GM12873 (cell line): ENCODE measurements at regions not wholly inside any gene's neighbourhood (a gene's known extent, or its start where the extent isn't known, plus 50 kb on each side); places are given as distances from the start of the nearest gene placed in this dataset.

Experiments used
- TF ChIP-seq, protein P1 (sequence below): IDR thresholded peaks from 2 replicates; pipeline ENCODE4 v1.5.1; 2012; ENCODE audit warnings: low read depth, mild to moderate bottlenecking, moderate library complexity, low read length, control low read depth; ENCODE audit not compliant: insufficient read depth; ENCODE audit errors: missing control alignments

GRCh38 chr7:49527182-49527581 lies 246.3 kb upstream of the VWC2 start:
- TF ChIP-seq, protein P1, sequence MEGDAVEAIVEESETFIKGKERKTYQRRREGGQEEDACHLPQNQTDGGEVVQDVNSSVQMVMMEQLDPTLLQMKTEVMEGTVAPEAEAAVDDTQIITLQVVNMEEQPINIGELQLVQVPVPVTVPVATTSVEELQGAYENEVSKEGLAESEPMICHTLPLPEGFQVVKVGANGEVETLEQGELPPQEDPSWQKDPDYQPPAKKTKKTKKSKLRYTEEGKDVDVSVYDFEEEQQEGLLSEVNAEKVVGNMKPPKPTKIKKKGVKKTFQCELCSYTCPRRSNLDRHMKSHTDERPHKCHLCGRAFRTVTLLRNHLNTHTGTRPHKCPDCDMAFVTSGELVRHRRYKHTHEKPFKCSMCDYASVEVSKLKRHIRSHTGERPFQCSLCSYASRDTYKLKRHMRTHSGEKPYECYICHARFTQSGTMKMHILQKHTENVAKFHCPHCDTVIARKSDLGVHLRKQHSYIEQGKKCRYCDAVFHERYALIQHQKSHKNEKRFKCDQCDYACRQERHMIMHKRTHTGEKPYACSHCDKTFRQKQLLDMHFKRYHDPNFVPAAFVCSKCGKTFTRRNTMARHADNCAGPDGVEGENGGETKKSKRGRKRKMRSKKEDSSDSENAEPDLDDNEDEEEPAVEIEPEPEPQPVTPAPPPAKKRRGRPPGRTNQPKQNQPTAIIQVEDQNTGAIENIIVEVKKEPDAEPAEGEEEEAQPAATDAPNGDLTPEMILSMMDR: no peak

DNA sequence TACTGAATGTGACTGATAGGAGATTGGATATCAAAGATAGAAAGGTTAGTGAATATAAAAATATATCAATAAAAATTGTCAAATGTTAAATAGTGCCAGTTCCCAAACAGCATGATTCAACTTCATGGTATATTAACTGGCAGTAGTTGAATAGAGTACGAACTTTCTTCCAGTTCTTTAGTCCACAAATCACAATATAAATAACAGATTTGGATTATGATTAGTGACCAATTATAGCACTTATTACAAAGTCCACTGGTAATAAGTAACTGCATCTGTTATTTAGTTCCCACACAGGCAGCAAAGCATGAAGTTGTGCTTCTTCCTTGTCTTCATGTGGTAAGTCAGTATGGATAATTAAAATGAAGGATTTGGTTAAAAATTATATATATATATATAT lies 243.0 kb upstream of the VWC2 start:
- TF ChIP-seq, protein P1: no peak

DNA sequence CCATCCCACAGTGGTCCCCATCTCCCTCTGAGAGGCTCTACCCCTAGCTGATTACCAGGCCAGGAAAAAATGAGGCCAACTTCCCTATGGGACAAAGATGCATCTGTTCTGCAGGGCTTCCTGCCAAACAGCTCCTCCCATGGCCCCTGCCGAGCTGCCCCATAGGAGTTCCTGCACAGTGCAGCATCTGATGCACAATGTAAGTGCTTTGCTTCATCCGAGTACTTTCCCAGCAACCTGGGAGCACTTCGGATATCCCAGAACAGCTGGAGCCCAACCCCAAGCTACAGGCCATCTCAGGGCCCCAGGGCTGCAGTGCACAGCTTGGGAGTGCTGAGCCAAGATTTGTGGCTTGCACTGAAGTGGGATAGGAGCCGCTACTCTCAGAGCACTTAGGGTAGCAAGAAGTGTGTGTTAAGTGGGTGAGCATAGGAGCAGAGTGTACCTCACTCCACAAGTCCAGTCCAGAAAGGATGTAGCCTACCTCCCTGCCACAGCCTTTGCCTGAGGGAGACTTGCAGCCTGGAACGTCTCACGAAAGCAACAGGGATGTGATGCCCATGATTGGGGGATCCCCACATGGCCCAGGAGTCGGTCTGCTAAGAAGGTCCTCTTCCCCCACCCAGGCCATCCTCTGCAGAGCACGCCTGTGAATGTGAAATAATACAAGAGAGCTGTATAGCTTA lies 209.6 kb upstream of the VWC2 start:
- TF ChIP-seq, protein P1: no peak

- TF ChIP-seq, protein P1: no peak
Observed at GRCh38 chr7:49564379-49564714, 209.1 kb upstream of the VWC2 start.

DNA sequence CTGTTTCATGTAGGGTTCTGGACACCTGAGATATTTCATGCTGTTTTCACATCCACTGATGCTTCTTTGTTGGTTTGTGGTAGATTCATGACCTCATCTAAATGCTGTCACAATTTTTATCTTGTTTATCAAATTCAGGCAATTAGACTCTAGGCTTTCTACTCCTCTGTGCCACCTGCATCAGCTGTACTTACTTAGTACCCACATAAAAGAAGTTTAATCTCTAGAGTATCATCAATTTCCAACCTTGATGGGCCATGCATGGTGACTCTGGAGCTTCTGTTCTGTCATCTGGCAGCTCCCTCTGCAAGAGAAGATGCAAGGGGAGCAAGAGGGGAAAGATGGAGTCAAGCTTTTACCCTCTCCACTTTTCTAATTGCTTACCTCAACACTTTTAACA lies 195.9 kb upstream of the VWC2 start:
- TF ChIP-seq, protein P1: no peak

GRCh38 chr7:49579408-49579807 lies 194.0 kb upstream of the VWC2 start:
- TF ChIP-seq, protein P1: no peak

DNA sequence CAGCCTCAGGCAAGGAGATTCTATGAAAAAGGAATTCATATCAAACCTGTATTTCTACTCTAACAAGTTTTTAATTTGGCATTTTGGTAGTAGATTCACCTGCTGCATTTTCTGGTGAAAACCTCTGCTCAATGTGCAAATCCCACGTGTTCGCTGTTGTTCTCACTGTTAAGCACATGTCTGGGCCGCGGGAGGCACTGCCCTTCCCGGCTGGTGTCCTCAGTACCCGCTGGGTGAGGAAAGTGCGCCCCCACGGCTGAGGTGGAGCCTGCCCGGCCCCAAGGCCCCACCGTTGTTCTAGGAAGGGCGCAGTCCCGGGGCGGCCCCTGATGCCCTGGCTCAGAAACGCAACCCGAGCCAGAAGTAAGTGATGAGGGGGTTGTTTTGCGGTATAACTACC lies 193.4 kb upstream of the VWC2 start:
- TF ChIP-seq, protein P1: no peak
